ACC112 (cell line): ENCODE measurements at regions not wholly inside any gene's neighbourhood (a gene's known extent, or its start where the extent isn't known, plus 50 kb on each side); places are given as distances from the start of the nearest gene placed in this dataset.

Experiments
- H2AFZ ChIP-seq: fragments of 200-600 bp; sonication (generic); one replicate; pipeline ENCODE4 v1.6.0; 2017; ENCODE audit warnings: antibody characterized with exemption, low read length; ENCODE audit not compliant: unreplicated experiment
- H3K27ac ChIP-seq: fragments of 200-600 bp; sonication (generic); 2 replicates; pipeline ENCODE4 v1.5.1; 2014; ENCODE audit warnings: low read depth, mild to moderate bottlenecking, antibody characterized with exemption, low read length, moderate library complexity
- H3K27me3 ChIP-seq: fragments of 200-600 bp; sonication (generic); 2 replicates; pipeline ENCODE4 v1.6.1; 2014; ENCODE audit warnings: mild to moderate bottlenecking, antibody characterized with exemption, low read length, moderate library complexity, mixed read lengths; ENCODE audit not compliant: insufficient read depth
- H3K36me3 ChIP-seq: fragments of 200-600 bp; sonication (generic); 2 replicates; pipeline ENCODE4 v1.6.1; 2016; ENCODE audit warnings: mild to moderate bottlenecking, antibody characterized with exemption, low read length, moderate library complexity, mixed read lengths; ENCODE audit not compliant: insufficient read depth
- H3K4me1 ChIP-seq: fragments of 200-600 bp; sonication (generic); one replicate; pipeline ENCODE4 v1.6.1; 2016; ENCODE audit warnings: low read length, mixed read lengths; ENCODE audit not compliant: insufficient read depth, unreplicated experiment, control insufficient read depth
- H3K4me3 ChIP-seq: fragments of 200-600 bp; sonication (generic); 2 replicates; pipeline ENCODE4 v1.5.1; 2014; ENCODE audit warnings: mild to moderate bottlenecking, low read depth, low read length
- H3K79me2 ChIP-seq: fragments of 200-600 bp; sonication (generic); one replicate; pipeline ENCODE4 v1.6.0; 2016; ENCODE audit warnings: low read length; ENCODE audit not compliant: control insufficient read depth, unreplicated experiment, insufficient read depth

DNA sequence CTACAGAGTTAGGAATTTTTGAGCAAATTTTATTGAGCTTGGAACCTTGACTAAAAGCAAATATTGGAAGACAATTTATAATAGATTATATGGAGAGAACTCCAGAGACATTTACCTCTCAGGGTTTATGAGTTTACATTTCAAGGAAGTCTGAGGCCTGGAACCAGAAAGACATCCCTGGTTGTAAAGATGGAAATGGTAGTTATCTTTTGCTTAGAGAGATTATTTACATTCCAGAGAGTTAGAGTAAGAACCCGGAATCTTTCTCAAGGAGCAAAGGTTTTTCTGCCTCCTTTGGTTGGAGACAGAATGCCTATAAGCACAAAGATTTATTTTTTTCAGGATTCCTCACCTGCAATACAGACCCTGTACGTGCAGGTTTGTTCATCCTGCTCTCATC lies 458.1 kb downstream of the TBL1XR1 start:
- no peak overlapping the region for H2AFZ ChIP-seq
- H3K4me1 ChIP-seq = no peaks in the 10 kb centered on the region
- no peak overlapping the region for H3K27ac ChIP-seq
- H3K27me3 ChIP-seq = peaks cover 26% of the 10 kb centered on the region; the same call in 1 of the 2 replicates
- H3K4me3 ChIP-seq = no peak overlapping the region
- H3K36me3 ChIP-seq = no peaks in the 10 kb centered on the region
- no peaks in the 10 kb centered on the region for H3K79me2 ChIP-seq

DNA sequence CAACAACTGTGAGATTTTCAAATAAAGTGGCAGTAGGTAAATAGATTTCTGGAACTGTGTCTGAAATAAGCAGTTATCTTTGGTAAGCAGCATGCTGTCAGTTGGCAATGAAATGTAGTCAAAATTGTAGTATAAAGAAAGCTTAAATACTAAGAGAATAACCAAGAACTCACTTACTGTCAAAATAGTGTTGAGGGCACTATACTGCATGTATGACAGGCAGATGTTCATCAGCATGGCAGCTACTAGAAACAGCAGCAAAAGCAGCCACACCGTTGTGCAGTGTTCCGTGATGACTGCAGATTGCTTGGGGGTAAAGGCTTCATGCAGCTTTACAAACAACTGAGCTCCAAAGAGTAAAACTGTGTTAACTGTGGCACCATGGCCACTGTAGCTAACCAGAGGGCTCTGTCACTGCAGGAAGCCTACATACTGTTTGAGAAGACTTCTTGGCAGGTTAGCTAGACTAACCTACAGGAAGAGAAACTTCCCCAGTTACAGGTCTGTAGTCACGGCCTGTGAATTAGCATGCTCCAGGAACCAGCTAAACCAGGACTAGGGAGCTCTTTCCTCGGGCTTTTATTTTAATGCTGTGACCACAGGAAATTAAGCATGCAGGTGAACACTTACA lies 459.7 kb downstream of the TBL1XR1 start:
- H3K4me3 ChIP-seq = no peak overlapping the region
- peaks cover 26% of the 10 kb centered on the region; the same call in 1 of the 2 replicates for H3K27me3 ChIP-seq
- no peaks in the 10 kb centered on the region for H3K79me2 ChIP-seq
- no peaks in the 10 kb centered on the region for H3K36me3 ChIP-seq
- H3K4me1 ChIP-seq = no peaks in the 10 kb centered on the region
- no peak overlapping the region for H3K27ac ChIP-seq
- no peak overlapping the region for H2AFZ ChIP-seq

DNA sequence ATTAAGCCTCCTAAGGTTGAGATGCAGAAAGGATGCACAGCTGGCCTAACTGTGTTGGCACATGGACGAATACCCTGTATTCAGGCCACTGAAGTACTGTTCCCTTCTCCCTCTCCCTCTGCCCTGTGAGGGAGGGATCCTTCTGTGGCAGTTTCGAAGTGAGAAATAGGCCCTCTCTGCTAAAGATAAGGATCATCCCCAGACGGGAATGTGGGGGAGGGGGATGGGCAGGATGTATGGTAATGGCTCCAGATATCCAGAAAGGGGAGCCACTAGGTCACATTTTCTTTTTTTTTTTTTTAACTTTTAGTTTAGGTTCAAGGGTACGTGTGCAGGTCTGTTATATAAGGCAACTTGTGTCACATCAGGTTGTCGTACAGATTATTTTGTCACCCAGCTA lies 463.1 kb downstream of the TBL1XR1 start:
- no peak overlapping the region for H2AFZ ChIP-seq
- H3K4me1 ChIP-seq = no peaks in the 10 kb centered on the region
- no peaks in the 10 kb centered on the region for H3K36me3 ChIP-seq
- H3K4me3 ChIP-seq = no peak overlapping the region
- no peak overlapping the region for H3K27ac ChIP-seq
- no peaks in the 10 kb centered on the region for H3K79me2 ChIP-seq
- peaks cover 29% of the 10 kb centered on the region; the same call in 1 of the 2 replicates for H3K27me3 ChIP-seq

DNA sequence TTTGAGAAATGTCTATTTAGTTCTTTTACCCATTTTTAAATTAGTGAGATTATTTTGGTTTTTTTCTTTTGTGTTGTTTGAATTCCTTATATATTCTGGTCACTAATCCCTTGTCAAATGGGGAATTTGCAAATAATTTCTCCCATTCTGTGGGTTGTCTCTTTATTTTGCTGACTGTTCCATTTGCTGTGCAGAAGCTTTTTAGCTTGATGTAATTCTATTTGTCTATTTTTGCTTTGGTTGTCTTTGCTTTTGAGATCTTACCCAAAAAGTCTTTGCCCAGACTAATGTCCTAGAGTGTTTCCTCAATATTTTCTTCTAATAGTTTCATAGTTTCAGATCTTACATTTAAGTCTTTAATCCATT lies 472.9 kb downstream of the TBL1XR1 start:
- Histone ChIP-seq H2AFZ (no peak overlapping the region), H3K27me3 (peaks cover 4% of the 10 kb centered on the region; the same call in 1 of the 2 replicates), H3K4me1 (no peaks in the 10 kb centered on the region), H3K79me2 (no peaks in the 10 kb centered on the region), H3K4me3 (no peak overlapping the region), H3K36me3 (no peaks in the 10 kb centered on the region), H3K27ac (no peak overlapping the region)

DNA sequence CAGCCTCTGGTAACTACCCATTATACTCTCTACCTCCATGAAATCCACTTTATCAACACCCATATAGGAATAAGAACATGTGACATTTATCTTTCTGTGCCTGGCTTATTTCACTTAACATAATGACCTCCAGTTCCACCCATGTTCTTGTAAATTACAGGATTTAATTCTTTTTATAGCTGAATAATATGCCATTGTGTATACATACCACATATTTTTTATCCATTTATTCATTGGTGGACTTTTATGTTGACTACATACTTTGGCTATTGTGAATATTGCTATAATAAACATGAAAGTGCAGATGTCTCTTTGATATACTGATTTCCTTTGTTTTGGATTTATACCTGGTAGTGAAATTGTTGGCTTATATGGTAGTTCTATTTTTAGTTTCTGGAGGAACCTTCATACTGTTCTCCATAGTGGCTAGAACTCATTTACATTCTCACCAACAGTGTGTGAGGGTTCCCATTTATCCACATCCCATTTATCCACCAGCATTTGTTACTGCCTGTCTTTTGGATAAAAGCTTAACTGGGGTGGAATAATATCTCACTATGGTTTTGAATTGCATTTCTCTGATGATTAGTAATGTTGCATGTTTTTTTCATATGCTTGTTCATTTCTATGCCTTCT lies 473.4 kb downstream of the TBL1XR1 start:
- Histone ChIP-seq H3K36me3 (no peaks in the 10 kb centered on the region), H3K4me3 (no peak overlapping the region), H3K79me2 (no peaks in the 10 kb centered on the region), H3K27ac (no peak overlapping the region), H3K4me1 (no peaks in the 10 kb centered on the region), H3K27me3 (peaks cover 4% of the 10 kb centered on the region; the same call in 1 of the 2 replicates), H2AFZ (no peak overlapping the region)

DNA sequence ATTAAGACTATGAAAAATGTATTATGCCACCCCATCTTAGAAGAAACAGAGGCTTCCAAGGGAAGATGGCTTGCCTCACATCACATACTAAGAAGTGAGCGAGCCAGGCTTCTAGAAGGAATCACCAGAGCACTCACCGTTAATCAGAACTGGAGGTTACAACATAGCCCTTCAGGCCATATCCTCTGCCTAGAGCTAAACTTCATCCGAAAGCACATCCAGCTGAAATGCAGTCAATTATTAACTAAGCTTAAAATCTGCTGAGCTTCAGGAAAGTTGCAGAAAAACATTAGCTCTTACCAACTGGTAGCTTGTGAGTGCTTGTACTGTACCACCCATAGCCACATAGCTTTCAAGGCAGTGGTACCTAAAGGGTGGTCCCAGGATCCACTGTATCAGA lies 483.2 kb downstream of the TBL1XR1 start:
- no peaks in the 10 kb centered on the region for H3K79me2 ChIP-seq
- H2AFZ ChIP-seq = no peak overlapping the region
- H3K27ac ChIP-seq = no peak overlapping the region
- H3K4me1 ChIP-seq = no peaks in the 10 kb centered on the region
- H3K4me3 ChIP-seq = no peak overlapping the region
- peaks cover 29% of the 10 kb centered on the region for H3K27me3 ChIP-seq
- no peaks in the 10 kb centered on the region for H3K36me3 ChIP-seq

DNA sequence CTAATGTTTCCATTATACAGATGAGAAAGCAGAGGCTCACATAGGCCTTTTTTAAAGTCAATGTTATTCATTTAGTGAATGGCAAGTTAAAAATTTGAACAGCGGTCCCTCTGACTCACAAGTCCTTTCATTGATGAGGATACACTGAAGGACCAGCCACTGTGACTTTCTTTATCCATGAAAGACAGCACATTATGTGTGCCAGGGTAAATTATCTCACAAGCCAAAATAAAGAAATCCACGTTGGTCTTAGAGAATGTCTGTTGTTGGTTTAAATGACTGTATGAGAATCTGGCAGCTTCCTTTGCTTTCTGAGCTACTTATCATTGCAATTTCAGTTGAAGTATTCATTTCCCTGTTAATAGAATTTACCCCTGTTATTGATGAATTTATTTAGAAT lies 485.1 kb downstream of the TBL1XR1 start:
- H3K4me3 ChIP-seq = no peak overlapping the region
- H3K36me3 ChIP-seq = no peaks in the 10 kb centered on the region
- H3K27me3 ChIP-seq = peaks cover 24% of the 10 kb centered on the region
- no peaks in the 10 kb centered on the region for H3K4me1 ChIP-seq
- no peaks in the 10 kb centered on the region for H3K79me2 ChIP-seq
- H3K27ac ChIP-seq = no peak overlapping the region
- H2AFZ ChIP-seq = no peak overlapping the region

DNA sequence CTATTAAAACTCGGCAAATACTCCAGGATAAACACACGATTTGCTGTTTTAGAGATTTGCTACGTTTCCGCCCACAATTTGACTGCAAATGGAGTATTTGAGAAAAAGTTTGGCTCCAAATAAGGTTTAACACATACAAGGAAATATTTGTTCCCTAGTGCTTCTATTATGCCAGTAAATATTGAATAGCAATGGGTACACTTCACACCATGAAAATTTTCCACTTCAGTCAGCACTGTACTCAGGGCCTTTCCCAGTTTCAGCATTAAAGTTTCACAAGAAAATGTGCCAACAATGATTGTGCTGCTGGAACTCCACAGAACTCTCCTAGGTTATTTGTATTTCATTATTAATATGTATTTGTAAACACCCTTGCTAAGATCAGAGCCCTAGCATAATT lies 498.0 kb downstream of the TBL1XR1 start:
- H3K27me3 ChIP-seq = no peaks in the 10 kb centered on the region
- H3K36me3 ChIP-seq = no peaks in the 10 kb centered on the region
- no peak overlapping the region for H3K27ac ChIP-seq
- H3K4me1 ChIP-seq = no peaks in the 10 kb centered on the region
- H2AFZ ChIP-seq = peak overlapping the region; percentile 73
- peak overlapping the region; percentile 46 for H3K4me3 ChIP-seq
- H3K79me2 ChIP-seq = no peaks in the 10 kb centered on the region

DNA sequence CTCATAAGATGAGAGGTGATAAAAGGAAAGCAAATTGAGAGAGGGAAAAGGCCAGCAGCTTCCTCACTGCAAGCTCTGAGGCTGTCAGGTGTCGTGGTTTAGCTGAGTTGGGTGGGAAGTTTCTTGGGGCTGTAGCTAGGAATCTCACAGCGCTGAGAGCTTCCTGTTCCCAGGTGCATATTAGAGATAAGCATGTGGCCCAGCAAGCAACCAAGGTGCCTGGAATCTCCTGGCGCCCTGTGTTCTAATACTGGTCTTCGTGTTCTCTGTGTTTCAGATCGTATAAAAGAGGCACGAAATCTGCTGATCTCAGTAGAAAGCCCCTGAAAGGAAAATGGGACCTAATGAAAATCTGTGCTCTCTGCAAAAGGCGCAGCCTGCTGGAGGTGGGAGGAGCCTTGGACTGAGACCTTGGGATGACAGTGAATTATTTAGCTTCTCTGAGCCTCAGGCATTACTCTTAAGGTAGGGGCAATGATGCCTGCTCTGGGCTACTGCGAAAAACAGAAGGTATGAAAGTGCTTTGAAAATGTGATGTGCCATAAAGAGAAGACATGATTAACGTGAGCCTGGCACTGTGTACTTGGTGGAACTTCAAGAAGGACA lies 499.9 kb downstream of the TBL1XR1 start:
- Histone ChIP-seq H3K79me2 (no peaks in the 10 kb centered on the region), H3K4me3 (no peak overlapping the region), H3K27ac (no peak overlapping the region), H3K36me3 (no peaks in the 10 kb centered on the region), H3K4me1 (no peaks in the 10 kb centered on the region), H3K27me3 (no peaks in the 10 kb centered on the region; the same call in 1 of the 2 replicates), H2AFZ (no peak overlapping the region)

DNA sequence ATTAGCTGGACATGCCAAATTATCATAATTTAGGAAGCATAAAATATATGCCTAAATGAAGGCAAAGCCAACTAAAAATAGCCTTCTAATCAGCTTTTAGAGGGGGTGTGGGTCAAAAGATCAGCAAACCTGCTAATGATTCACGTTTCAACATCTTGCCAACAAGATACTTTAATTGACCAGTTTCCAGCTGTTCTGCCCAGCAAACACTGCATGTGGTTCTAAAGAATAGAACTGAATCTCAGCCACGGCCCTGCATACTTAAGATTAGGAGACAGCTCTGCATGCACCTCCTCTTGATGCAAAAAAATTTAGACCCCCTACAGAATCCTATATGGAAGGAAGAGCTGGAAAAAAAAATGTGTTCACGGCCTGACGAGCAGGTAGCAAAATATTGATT lies 500.5 kb downstream of the TBL1XR1 start:
- H3K27me3 ChIP-seq = no peaks in the 10 kb centered on the region; the same call in 1 of the 2 replicates

More for the DNA sequence above, 500.5 kb downstream of the TBL1XR1 start:
- Histone ChIP-seq H3K4me1 (no peaks in the 10 kb centered on the region), H3K79me2 (no peaks in the 10 kb centered on the region), H3K27ac (no peak overlapping the region), H3K4me3 (no peak overlapping the region), H2AFZ (no peak overlapping the region), H3K36me3 (no peaks in the 10 kb centered on the region)
